GM12878 (cell line): ENCODE measurements at regions not wholly inside any gene's neighbourhood (a gene's known extent, or its start where the extent isn't known, plus 50 kb on each side); places are given as distances from the start of the nearest gene placed in this dataset.

Experiments used
- CTCF ChIP-seq, 3 experiments: IDR thresholded peaks in 2 of 3; conservative IDR thresholded peaks in 1 of 3; 2 replicates each; pipeline ENCODE4 v1.5.1; 2011; ENCODE audit warnings: low read depth in 3 of 3, low read length in 3 of 3, mild to moderate bottlenecking in 3 of 3, control low read depth in 2 of 3, moderate library complexity in 2 of 3, inconsistent platforms in 1 of 3, mixed read lengths in 1 of 3; ENCODE audit not compliant: control insufficient read depth in 2 of 3, insufficient read depth in 1 of 3; ENCODE audit errors: extremely low read depth in 1 of 3
- MYC ChIP-seq: IDR thresholded peaks from 2 replicates; pipeline ENCODE4 v1.6.1; 2011; ENCODE audit warnings: mild to moderate bottlenecking, low read length, moderate library complexity, inconsistent platforms; ENCODE audit not compliant: insufficient read depth, insufficient replicate concordance, insufficient read length, severe bottlenecking

GRCh38 chr1:78825561-78825960, 175.9 kb downstream of the IFI44 start:
- TF ChIP-seq CTCF (IDR thresholded peaks at IDR 0.05 in 2 of 3, conservative IDR thresholded peaks at IDR 0.05 in 1 of 3; ENCODE audit: control insufficient read depth in 2 of 3, extremely low read depth in 1 of 3, insufficient read depth in 1 of 3, low read depth in 3 of 3, low read length in 3 of 3) (no peak), MYC (no peak)
